GM12874 (cell line): ENCODE measurements at regions not wholly inside any gene's neighbourhood (a gene's known extent, or its start where the extent isn't known, plus 50 kb on each side); places are given as distances from the start of the nearest gene placed in this dataset.

Experiments used
- TF ChIP-seq, protein P1 (sequence below): IDR thresholded peaks from 2 replicates; pipeline ENCODE4 v1.5.1; 2011; ENCODE audit warnings: low read depth, mild to moderate bottlenecking, control low read depth, low read length, moderate library complexity; ENCODE audit not compliant: insufficient read depth

DNA sequence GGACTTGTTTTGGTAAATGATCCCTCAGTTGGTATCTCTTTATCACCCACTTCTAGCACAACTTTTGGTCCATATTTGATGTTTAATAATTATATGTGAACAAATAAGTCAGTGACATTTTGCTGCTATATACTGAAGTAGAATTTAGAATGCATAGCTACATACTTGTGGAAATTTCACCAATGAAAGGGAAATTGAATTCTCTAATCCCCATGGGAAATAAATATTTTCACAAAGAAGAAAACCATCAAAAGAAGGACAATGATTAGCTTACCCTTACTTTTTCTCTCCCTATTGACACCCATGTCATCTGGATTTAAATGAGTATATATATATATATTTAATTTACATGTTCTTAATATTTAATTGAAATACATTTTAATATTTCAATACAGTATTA lies 94.3 kb upstream of the DAB2 start:
- TF ChIP-seq, protein P1, sequence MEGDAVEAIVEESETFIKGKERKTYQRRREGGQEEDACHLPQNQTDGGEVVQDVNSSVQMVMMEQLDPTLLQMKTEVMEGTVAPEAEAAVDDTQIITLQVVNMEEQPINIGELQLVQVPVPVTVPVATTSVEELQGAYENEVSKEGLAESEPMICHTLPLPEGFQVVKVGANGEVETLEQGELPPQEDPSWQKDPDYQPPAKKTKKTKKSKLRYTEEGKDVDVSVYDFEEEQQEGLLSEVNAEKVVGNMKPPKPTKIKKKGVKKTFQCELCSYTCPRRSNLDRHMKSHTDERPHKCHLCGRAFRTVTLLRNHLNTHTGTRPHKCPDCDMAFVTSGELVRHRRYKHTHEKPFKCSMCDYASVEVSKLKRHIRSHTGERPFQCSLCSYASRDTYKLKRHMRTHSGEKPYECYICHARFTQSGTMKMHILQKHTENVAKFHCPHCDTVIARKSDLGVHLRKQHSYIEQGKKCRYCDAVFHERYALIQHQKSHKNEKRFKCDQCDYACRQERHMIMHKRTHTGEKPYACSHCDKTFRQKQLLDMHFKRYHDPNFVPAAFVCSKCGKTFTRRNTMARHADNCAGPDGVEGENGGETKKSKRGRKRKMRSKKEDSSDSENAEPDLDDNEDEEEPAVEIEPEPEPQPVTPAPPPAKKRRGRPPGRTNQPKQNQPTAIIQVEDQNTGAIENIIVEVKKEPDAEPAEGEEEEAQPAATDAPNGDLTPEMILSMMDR = no peak

GRCh38 chr5:39518516-39518915 lies 93.7 kb upstream of the DAB2 start:
- TF ChIP-seq, protein P1 = no peak

DNA sequence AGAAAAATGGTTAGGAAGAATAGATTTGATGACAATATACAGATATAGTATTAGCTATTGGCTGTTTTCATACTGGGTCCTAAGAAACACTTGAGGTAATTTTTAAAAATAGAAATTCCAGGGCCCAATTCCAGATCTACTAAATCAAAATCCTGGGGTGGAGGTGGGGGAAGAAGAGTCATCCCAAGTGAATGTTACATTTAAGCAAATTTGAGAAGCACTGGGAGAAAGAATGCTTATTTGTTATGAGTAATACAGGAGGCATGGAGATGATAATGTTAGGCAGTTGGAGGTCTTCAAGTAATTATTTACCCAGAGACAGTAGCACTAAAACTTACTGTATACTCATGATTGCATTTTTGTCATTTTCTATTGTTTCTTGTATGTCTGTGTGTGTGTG lies 93.0 kb upstream of the DAB2 start:
- TF ChIP-seq, protein P1 = no peak

- TF ChIP-seq, protein P1 = no peak
These were observed 91.1 kb upstream of the DAB2 start for GRCh38 chr5:39515881-39516280.

- TF ChIP-seq, protein P1 = no peak
These were observed 88.5 kb upstream of the DAB2 start for GRCh38 chr5:39513236-39513635.

DNA sequence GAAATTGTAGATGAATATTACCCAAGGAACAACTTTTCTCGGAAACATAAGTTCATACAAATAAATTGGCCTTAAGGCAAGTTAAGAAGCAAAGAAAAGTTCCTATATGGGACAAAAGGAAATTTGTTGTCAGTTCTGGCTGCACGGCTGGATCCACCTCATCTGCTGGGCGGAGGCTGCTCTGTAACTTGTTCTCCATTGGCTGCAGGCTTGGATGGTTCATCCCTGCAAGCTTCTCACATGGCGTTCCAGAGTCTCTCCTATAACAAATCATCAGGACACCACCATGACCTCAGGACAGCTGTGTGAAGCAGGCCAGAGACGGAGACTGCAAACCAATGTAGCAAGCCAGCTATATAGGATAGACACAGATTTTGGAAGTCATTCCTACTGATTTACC lies 81.4 kb upstream of the DAB2 start:
- TF ChIP-seq, protein P1 = no peak

DNA sequence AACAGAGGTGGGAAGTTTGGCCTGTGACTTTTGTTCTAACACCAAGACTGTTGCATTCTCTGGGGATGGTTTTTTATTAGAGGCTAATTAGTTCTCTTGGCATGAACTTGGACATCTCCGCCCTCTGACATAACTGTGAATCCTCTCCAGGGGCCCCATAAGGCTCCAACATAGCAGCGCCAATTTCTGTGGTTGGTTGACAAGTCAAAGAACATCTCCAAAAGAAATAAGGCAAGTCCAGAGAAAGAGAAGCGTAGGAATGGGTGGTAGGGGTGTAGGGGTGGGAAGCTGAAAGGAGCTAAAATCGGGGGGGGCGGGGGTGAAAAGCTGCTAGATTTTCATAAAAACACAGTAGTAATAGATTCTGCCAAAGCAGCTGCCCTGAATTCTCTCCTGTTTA lies 81.0 kb upstream of the DAB2 start:
- TF ChIP-seq, protein P1 = no peak

DNA sequence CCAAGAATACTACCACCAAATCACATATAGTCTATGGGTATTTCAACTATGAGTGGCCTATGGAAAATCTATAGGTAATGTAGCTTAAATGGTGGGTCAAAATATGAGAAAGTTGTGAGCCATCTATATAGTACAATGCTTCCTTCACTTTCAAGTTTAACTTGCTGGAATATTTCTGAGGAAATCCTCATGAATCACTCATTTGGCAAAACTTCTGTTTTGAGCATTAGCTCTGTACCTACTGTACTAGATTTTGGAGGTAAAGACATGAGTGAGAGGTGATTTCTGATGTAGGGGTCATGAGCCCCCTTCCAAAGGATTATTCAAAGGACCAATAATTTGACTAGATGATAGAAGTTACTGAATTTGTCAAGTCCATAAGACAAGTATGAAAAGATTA lies 80.6 kb upstream of the DAB2 start:
- TF ChIP-seq, protein P1 = no peak
